OCI-LY1 (cell line): ENCODE measurements at regions not wholly inside any gene's neighbourhood (a gene's known extent, or its start where the extent isn't known, plus 50 kb on each side); places are given as distances from the start of the nearest gene placed in this dataset.

Experiments
- H2AFZ ChIP-seq: fragments of 200-600 bp; sonication (generic), shearing (Covaris generic); 2 replicates; pipeline ENCODE4 v1.6.0; 2014; ENCODE audit warnings: antibody characterized with exemption, mild to moderate bottlenecking, low read length
- H3F3A ChIP-seq: fragments of 200-600 bp; sonication (generic), shearing (Covaris generic); 2 replicates; pipeline ENCODE4 v1.6.0; 2014; ENCODE audit warnings: mild to moderate bottlenecking, antibody characterized with exemption, low read length, moderate library complexity; ENCODE audit not compliant: insufficient read depth
- H3K27ac ChIP-seq: fragments of 200-600 bp; sonication (generic); 2 replicates; pipeline ENCODE4 v1.5.1; 2014; ENCODE audit warnings: low read length, mixed run types, mild to moderate bottlenecking, low read depth; ENCODE audit not compliant: poor library complexity, severe bottlenecking
- H3K27me3 ChIP-seq: fragments of 200-600 bp; sonication (generic); 2 replicates; pipeline ENCODE4 v1.6.0; 2014; ENCODE audit warnings: antibody characterized with exemption, mild to moderate bottlenecking, low read length, moderate library complexity; ENCODE audit not compliant: insufficient read depth
- H3K36me3 ChIP-seq: fragments of 200-600 bp; sonication (generic); 2 replicates; pipeline ENCODE4 v1.6.1; 2014; ENCODE audit warnings: mild to moderate bottlenecking, antibody characterized with exemption, low read length, moderate library complexity, mixed read lengths; ENCODE audit not compliant: insufficient read depth
- H3K4me1 ChIP-seq: fragments of 200-600 bp; sonication (generic); 2 replicates; pipeline ENCODE4 v1.5.1; 2014; ENCODE audit warnings: mild to moderate bottlenecking, low read length, moderate library complexity; ENCODE audit not compliant: insufficient read depth, severe bottlenecking
- H3K4me2 ChIP-seq: fragments of 200-600 bp; sonication (generic), shearing (Covaris generic); 2 replicates; pipeline ENCODE4 v1.6.1; 2014; ENCODE audit warnings: low read length
- H3K4me3 ChIP-seq: fragments of 200-600 bp; sonication (generic); 2 replicates; pipeline ENCODE4 v1.5.1; 2014; ENCODE audit warnings: low read length, low read depth, mild to moderate bottlenecking, mixed read lengths; ENCODE audit not compliant: poor library complexity, severe bottlenecking
- H3K79me2 ChIP-seq: fragments of 200-600 bp; shearing (Covaris generic); 2 replicates; pipeline ENCODE4 v1.6.1; 2016; ENCODE audit warnings: mixed run types, low read length, mixed read lengths; ENCODE audit not compliant: insufficient read depth
- H3K9ac ChIP-seq: fragments of 200-600 bp; sonication (generic), shearing (Covaris generic); 2 replicates; pipeline ENCODE4 v1.6.1; 2014; ENCODE audit warnings: mild to moderate bottlenecking, low read length, mixed read lengths
- H3K9me2 ChIP-seq: fragments of 200-600 bp; sonication (generic), shearing (Covaris generic); 2 replicates; pipeline ENCODE4 v1.6.1; 2014; ENCODE audit warnings: low read depth, mild to moderate bottlenecking, low read length, mixed read lengths
- H3K9me3 ChIP-seq: fragments of 200-600 bp; shearing (Covaris generic); 2 replicates; pipeline ENCODE4 v1.6.1; 2014; ENCODE audit warnings: low read length, mixed read lengths
- H4K20me1 ChIP-seq: fragments of 200-600 bp; sonication (generic), shearing (Covaris generic); 2 replicates; pipeline ENCODE4 v1.6.0; 2016; ENCODE audit warnings: mild to moderate bottlenecking, low read length; ENCODE audit not compliant: insufficient read depth
- EZH2 ChIP-seq: fragments of 200-600 bp; sonication (generic), shearing (Covaris generic); IDR thresholded peaks from 2 replicates; pipeline ENCODE4 v1.8.0; 2017; ENCODE audit warnings: borderline replicate concordance, mixed run types, mild to moderate bottlenecking, antibody characterized with exemption, low read length, moderate library complexity, mixed read lengths
- TF ChIP-seq, protein P1 (sequence below): fragments of 200-600 bp; sonication (generic), shearing (Covaris generic); IDR thresholded peaks from 2 replicates; pipeline ENCODE4 v1.5.1; 2017; ENCODE audit warnings: mild to moderate bottlenecking, antibody characterized with exemption, low read length, moderate library complexity, mixed read lengths

DNA sequence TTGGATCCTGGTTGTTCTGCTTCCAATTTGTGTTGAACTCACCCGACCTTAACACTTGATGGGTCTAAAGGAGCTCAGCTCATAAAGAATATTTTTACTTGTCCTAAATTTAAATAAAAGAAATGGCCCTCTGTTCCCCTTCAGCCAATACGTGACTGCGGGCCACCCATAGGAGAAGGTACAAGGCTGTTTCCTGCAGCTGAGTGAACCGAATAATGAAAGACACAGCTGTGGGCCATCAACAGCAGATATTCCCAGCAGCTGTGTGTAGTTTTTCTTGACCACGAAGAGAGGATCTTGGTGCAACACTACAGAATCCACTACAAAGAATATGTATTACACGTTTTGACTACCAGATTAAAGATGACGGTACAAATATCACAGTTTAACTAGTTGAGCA is 1431.6 kb downstream of the CDH11 start:
- Histone ChIP-seq H3F3A (no peaks in the 10 kb centered on the region), H3K9me3 (no peaks in the 10 kb centered on the region), H3K4me3 (no peak overlapping the region), H3K4me1 (peaks cover 17% of the 10 kb centered on the region), H2AFZ (0 out of 2 replicates have a peak overlapping the region, but pooled peaks have one; percentile 43), H3K4me2 (no peak overlapping the region), H4K20me1 (no peaks in the 10 kb centered on the region), H3K27ac (peak overlapping the region; percentile 64), H3K9ac (no peak overlapping the region), H3K79me2 (no peaks in the 10 kb centered on the region), H3K27me3 (no peaks in the 10 kb centered on the region), H3K36me3 (no peaks in the 10 kb centered on the region), H3K9me2 (no peaks in the 10 kb centered on the region)
- no peak for TF ChIP-seq EZH2
- TF ChIP-seq, protein P1, sequence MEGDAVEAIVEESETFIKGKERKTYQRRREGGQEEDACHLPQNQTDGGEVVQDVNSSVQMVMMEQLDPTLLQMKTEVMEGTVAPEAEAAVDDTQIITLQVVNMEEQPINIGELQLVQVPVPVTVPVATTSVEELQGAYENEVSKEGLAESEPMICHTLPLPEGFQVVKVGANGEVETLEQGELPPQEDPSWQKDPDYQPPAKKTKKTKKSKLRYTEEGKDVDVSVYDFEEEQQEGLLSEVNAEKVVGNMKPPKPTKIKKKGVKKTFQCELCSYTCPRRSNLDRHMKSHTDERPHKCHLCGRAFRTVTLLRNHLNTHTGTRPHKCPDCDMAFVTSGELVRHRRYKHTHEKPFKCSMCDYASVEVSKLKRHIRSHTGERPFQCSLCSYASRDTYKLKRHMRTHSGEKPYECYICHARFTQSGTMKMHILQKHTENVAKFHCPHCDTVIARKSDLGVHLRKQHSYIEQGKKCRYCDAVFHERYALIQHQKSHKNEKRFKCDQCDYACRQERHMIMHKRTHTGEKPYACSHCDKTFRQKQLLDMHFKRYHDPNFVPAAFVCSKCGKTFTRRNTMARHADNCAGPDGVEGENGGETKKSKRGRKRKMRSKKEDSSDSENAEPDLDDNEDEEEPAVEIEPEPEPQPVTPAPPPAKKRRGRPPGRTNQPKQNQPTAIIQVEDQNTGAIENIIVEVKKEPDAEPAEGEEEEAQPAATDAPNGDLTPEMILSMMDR = no peak

DNA sequence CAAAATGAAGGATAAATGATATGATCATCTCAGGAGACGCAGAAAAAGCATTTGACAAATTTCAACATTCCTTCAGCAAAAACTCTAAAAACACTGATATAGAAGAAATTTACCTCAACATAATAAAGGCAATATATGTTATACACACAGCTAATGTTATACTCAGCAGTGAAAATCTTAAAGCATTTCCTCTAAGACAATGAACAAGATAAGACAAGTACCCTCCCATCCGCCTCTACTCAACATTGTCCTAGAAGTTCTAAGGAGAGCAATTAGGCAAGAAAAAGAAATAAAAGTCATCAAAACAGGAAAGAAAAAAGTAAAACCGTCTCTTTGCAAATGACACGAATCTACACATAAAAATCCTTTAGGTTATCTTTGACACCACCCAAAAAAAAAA is 1432.8 kb downstream of the CDH11 start:
- Histone ChIP-seq H3K79me2 (no peaks in the 10 kb centered on the region), H3K9me3 (no peaks in the 10 kb centered on the region), H3K27me3 (no peaks in the 10 kb centered on the region), H3K27ac (no peak overlapping the region), H2AFZ (no peak overlapping the region), H3F3A (no peaks in the 10 kb centered on the region), H3K4me2 (no peak overlapping the region), H3K4me1 (peaks cover 25% of the 10 kb centered on the region), H3K9ac (no peak overlapping the region), H4K20me1 (no peaks in the 10 kb centered on the region), H3K4me3 (no peak overlapping the region), H3K9me2 (no peaks in the 10 kb centered on the region), H3K36me3 (no peaks in the 10 kb centered on the region)
- no peak for TF ChIP-seq EZH2
- TF ChIP-seq, protein P1 = no peak

DNA sequence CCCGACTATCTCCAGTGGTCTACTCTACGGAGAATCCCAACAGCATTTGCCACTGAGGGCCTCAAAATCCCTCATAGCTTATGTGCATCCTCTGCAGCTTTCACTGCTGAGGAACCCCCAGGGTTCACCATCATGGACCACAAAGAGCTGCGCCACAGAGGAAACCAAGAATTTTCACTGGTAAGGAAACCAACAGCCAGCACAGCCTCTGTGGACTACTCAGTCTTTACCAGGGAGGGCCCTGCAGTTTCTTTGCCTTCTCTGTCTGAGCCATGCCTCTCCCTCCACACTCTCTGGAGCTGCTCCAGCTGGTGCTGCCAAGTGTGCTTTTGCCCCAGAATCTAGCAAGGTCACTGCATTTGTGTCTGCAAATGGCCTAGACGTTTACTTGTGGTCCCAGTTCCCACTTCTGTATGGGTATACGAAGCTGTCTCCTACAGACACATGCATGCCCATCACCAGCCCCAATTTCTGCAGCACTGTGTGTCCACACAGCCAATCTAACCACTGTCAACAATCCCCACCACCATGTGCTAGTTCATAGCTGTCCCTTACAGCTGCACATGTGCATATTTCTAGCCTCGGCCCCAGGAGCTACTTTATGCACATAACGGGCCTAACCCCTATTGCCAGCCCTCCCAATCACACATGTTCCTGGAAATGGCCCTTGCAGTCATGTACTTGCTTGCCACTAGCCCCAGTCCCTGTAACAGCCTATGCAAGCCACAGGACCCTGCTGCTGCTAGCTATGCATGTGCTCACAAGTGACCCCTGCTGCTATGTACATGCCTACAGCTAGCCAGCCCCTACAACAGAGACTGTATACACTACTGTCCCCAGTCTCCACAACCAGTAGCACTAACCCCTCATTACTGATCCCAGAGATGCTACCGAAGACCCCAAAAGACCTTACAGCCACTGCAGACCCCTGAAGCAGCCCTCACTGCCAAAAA is 1437.4 kb downstream of the CDH11 start:
- no peaks in the 10 kb centered on the region for H3K9me3 ChIP-seq
- no peak overlapping the region for H3K9ac ChIP-seq
- H3K4me3 ChIP-seq = no peak overlapping the region
- peaks cover 13% of the 10 kb centered on the region for H3K4me1 ChIP-seq
- no peak overlapping the region for H3K27ac ChIP-seq
- no peaks in the 10 kb centered on the region for H4K20me1 ChIP-seq
- no peaks in the 10 kb centered on the region for H3K27me3 ChIP-seq
- no peak for TF ChIP-seq EZH2
- TF ChIP-seq, protein P1 = peak; percentile 36; the same call in 1 of the 2 replicates
- no peaks in the 10 kb centered on the region for H3K79me2 ChIP-seq
- no peaks in the 10 kb centered on the region for H3K9me2 ChIP-seq
- no peak overlapping the region for H3K4me2 ChIP-seq
- no peak overlapping the region for H2AFZ ChIP-seq
- H3K36me3 ChIP-seq = no peaks in the 10 kb centered on the region
- no peaks in the 10 kb centered on the region for H3F3A ChIP-seq
